ENCODE measurements at regions not wholly inside any gene's neighbourhood (a gene's known extent, or its start where the extent isn't known, plus 50 kb on each side); places are given as distances from the start of the nearest gene placed in this dataset.
"Not testable (repeated sequence)": the region's sequence is repeated elsewhere in the genome, so short reads cannot be mapped to it uniquely, and the experiment has no call there.

GRCh38 chr2:133624551-133624950 is 56.3 kb upstream of the NCKAP5 start:
- no peak for DNase-seq

GRCh38 chr2:133627741-133628140 is 59.5 kb upstream of the NCKAP5 start:
- DNase-seq: no peak

GRCh38 chr2:133633309-133633708 is 65.0 kb upstream of the NCKAP5 start:
- DNase-seq: no peak

GRCh38 chr2:133633881-133634409 is 65.7 kb upstream of the NCKAP5 start:
- DNase-seq: no peak

- DNase-seq: no peak
Measured at GRCh38 chr2:133635131-133635530, 66.9 kb upstream of the NCKAP5 start.

- DNase-seq: no peak
Measured at GRCh38 chr2:133636287-133636686, 68.0 kb upstream of the NCKAP5 start.

- no peak for DNase-seq
Measured at GRCh38 chr2:133640103-133640502, 71.8 kb upstream of the NCKAP5 start.

GRCh38 chr2:133641497-133641896 is 73.2 kb upstream of the NCKAP5 start:
- no peak for DNase-seq

- no peak for DNase-seq
Measured at GRCh38 chr2:133641942-133642725, 73.9 kb upstream of the NCKAP5 start.

GRCh38 chr2:133642791-133643191 is 74.5 kb upstream of the NCKAP5 start:
- no peak for DNase-seq

GRCh38 chr2:133643863-133644262 is 75.6 kb upstream of the NCKAP5 start:
- no peak for DNase-seq

- DNase-seq: no peak
Measured at GRCh38 chr2:133644846-133645245, 76.6 kb upstream of the NCKAP5 start.

GRCh38 chr2:133647386-133647785 is 79.1 kb upstream of the NCKAP5 start:
- not testable (repeated sequence) for DNase-seq

GRCh38 chr2:133651861-133652260 is 83.6 kb upstream of the NCKAP5 start:
- no peak for DNase-seq

- no peak for DNase-seq
Measured at GRCh38 chr2:133652398-133652797, 84.1 kb upstream of the NCKAP5 start.

GRCh38 chr2:133653056-133653455 is 84.8 kb upstream of the NCKAP5 start:
- no peak for DNase-seq

GRCh38 chr2:133654949-133655348 is 86.7 kb upstream of the NCKAP5 start:
- DNase-seq: no peak

- no peak for DNase-seq
Measured at GRCh38 chr2:133655610-133656009, 87.3 kb upstream of the NCKAP5 start.

- no peak for DNase-seq
Measured at GRCh38 chr2:133657591-133657990, 89.3 kb upstream of the NCKAP5 start.

GRCh38 chr2:133658020-133658903 is 90.0 kb upstream of the NCKAP5 start:
- DNase-seq: no peak

GRCh38 chr2:133660510-133660909 is 92.2 kb upstream of the NCKAP5 start:
- DNase-seq: no peak

- no peak for DNase-seq
Measured at GRCh38 chr2:133661392-133661791, 93.1 kb upstream of the NCKAP5 start.

- no peak for DNase-seq
Measured at GRCh38 chr2:133666621-133667020, 98.4 kb upstream of the NCKAP5 start.

GRCh38 chr2:133667085-133667484 is 98.8 kb upstream of the NCKAP5 start:
- no peak for DNase-seq
